ENCODE measurements at regions not wholly inside any gene's neighbourhood (a gene's known extent, or its start where the extent isn't known, plus 50 kb on each side); places are given as distances from the start of the nearest gene placed in this dataset.

- TF ChIP-seq ZFX (IDR thresholded peaks at IDR 0.05; ENCODE audit: borderline replicate concordance) (no peak), CTCF (IDR thresholded peaks at IDR 0.05) (no peak)
- H3K27ac ChIP-seq, result no peak overlapping the region
Observed at GRCh38 chr9:79390781-79391770, 180.7 kb upstream of the TLE4 start.

GRCh38 chr9:79395228-79395627 lies 176.5 kb upstream of the TLE4 start:
- H3K27ac ChIP-seq, result no peak overlapping the region
- no peak for TF ChIP-seq CTCF (IDR thresholded peaks at IDR 0.05)
- TF ChIP-seq ZFX (IDR thresholded peaks at IDR 0.05; ENCODE audit: borderline replicate concordance), result no peak

- TF ChIP-seq CTCF (IDR thresholded peaks at IDR 0.05), result no peak
- H3K27ac ChIP-seq, result no peak overlapping the region
Observed at GRCh38 chr9:79395755-79396154, 176.0 kb upstream of the TLE4 start.

- TF ChIP-seq CTCF (IDR thresholded peaks at IDR 0.05), result no peak
- TF ChIP-seq ZFX (IDR thresholded peaks at IDR 0.05; ENCODE audit: borderline replicate concordance), result no peak
Observed at GRCh38 chr9:79396168-79396567, 175.6 kb upstream of the TLE4 start.

GRCh38 chr9:79403495-79403894 lies 168.3 kb upstream of the TLE4 start:
- TF ChIP-seq CTCF (IDR thresholded peaks at IDR 0.05) (no peak), ZFX (IDR thresholded peaks at IDR 0.05; ENCODE audit: borderline replicate concordance) (no peak)
- no peak overlapping the region for H3K27ac ChIP-seq

More at GRCh38 chr9:79396168-79396567, 175.6 kb upstream of the TLE4 start:
- H3K27ac ChIP-seq, result no peak overlapping the region

- H3K27ac ChIP-seq, result no peak overlapping the region
- no peak for TF ChIP-seq ZFX (IDR thresholded peaks at IDR 0.05; ENCODE audit: borderline replicate concordance)
- TF ChIP-seq CTCF (IDR thresholded peaks at IDR 0.05), result no peak
Observed at GRCh38 chr9:79408200-79408599, 163.6 kb upstream of the TLE4 start.

- TF ChIP-seq CTCF (IDR thresholded peaks at IDR 0.05) (no peak), ZFX (IDR thresholded peaks at IDR 0.05; ENCODE audit: borderline replicate concordance) (no peak)
- H3K27ac ChIP-seq, result no peak overlapping the region
Observed at GRCh38 chr9:79408617-79409016, 163.1 kb upstream of the TLE4 start.

Measured in 22Rv1 (cell line).